Endothelial cell of umbilical vein (primary cell): ENCODE measurements at regions not wholly inside any gene's neighbourhood (a gene's known extent, or its start where the extent isn't known, plus 50 kb on each side); places are given as distances from the start of the nearest gene placed in this dataset.

Source experiments
- EZH2 ChIP-seq: IDR thresholded peaks from 2 replicates; pipeline ENCODE4 v1.6.1; 2012; ENCODE audit warnings: borderline replicate concordance, low read depth, mild to moderate bottlenecking, moderate library complexity, low read length, inconsistent platforms; ENCODE audit not compliant: severe bottlenecking
- MYC ChIP-seq: IDR thresholded peaks from one replicate; pipeline ENCODE4 v1.6.1; 2011; ENCODE audit warnings: mild to moderate bottlenecking, low read depth, low read length
- POLR2A ChIP-seq: IDR thresholded peaks from 2 replicates; pipeline ENCODE4 v1.6.1; 2012; ENCODE audit warnings: low read depth, mild to moderate bottlenecking, control low read depth, low read length
- POLR2AphosphoS5 ChIP-seq: IDR thresholded peaks from 2 replicates; pipeline ENCODE4 v1.6.1; 2012; ENCODE audit warnings: low read depth, mild to moderate bottlenecking, control low read depth, low read length, moderate library complexity; ENCODE audit not compliant: insufficient read depth
- TF ChIP-seq, protein P1 (sequence below), 2 donors: IDR thresholded peaks; 1 replicate in 1 of 2; 2 replicates in 1 of 2; pipeline ENCODE4 v1.5.1; 2011; ENCODE audit warnings: low read length in 2 of 2, mild to moderate bottlenecking in 2 of 2, moderate library complexity in 2 of 2, control low read depth in 1 of 2, inconsistent platforms in 1 of 2, low read depth in 1 of 2; ENCODE audit not compliant: insufficient read depth in 1 of 2; ENCODE audit errors: extremely low read depth in 1 of 2

DNA sequence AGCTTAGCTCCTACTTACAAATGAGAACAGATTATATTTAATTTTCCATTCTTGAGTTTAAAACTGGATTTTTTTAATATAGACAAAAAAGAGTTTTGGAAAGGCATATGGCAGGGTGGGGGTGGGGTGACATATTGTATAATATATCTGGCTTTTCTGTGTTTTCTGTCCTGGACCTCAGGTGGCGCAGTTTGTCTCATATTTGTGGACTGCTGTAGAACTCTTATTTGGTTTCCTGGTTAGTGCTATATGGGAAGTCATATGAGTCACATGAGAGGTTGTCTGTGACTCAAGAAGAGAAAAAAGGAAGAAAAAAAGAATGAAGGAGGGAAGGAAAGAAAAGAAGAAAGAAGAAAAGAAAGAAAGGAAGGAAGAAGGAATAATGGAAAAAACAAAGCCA is 131.8 kb downstream of the CLVS2 start:
- TF ChIP-seq, protein P1, sequence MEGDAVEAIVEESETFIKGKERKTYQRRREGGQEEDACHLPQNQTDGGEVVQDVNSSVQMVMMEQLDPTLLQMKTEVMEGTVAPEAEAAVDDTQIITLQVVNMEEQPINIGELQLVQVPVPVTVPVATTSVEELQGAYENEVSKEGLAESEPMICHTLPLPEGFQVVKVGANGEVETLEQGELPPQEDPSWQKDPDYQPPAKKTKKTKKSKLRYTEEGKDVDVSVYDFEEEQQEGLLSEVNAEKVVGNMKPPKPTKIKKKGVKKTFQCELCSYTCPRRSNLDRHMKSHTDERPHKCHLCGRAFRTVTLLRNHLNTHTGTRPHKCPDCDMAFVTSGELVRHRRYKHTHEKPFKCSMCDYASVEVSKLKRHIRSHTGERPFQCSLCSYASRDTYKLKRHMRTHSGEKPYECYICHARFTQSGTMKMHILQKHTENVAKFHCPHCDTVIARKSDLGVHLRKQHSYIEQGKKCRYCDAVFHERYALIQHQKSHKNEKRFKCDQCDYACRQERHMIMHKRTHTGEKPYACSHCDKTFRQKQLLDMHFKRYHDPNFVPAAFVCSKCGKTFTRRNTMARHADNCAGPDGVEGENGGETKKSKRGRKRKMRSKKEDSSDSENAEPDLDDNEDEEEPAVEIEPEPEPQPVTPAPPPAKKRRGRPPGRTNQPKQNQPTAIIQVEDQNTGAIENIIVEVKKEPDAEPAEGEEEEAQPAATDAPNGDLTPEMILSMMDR (IDR thresholded peaks at IDR 0.05; ENCODE audit: extremely low read depth in 1 of 2, insufficient read depth in 1 of 2, low read depth in 1 of 2, low read length in 2 of 2), result no peak
- TF ChIP-seq POLR2A (no peak), EZH2 (no peak), POLR2AphosphoS5 (no peak), MYC (no peak)
